ENCODE measurements at regions not wholly inside any gene's neighbourhood (a gene's known extent, or its start where the extent isn't known, plus 50 kb on each side); places are given as distances from the start of the nearest gene placed in this dataset.

GRCh38 chr3:102674284-102674683 lies 239.5 kb downstream of the ZPLD1 start:
- POLR2A ChIA-PET: no interaction called here
- TF ChIP-seq, protein P1, sequence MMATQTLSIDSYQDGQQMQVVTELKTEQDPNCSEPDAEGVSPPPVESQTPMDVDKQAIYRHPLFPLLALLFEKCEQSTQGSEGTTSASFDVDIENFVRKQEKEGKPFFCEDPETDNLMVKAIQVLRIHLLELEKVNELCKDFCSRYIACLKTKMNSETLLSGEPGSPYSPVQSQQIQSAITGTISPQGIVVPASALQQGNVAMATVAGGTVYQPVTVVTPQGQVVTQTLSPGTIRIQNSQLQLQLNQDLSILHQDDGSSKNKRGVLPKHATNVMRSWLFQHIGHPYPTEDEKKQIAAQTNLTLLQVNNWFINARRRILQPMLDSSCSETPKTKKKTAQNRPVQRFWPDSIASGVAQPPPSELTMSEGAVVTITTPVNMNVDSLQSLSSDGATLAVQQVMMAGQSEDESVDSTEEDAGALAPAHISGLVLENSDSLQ (IDR thresholded peaks at IDR 0.05): no peak
- TF ChIP-seq FOXK2 (IDR thresholded peaks at IDR 0.05) (no peak), NFRKB (IDR thresholded peaks at IDR 0.05) (no peak), ELF4 (IDR thresholded peaks at IDR 0.05) (no peak), HDGF (IDR thresholded peaks at IDR 0.05; ENCODE audit: borderline replicate concordance) (no peak), ZNF384 (IDR thresholded peaks at IDR 0.05) (no peak), LEF1 (IDR thresholded peaks at IDR 0.05; ENCODE audit: borderline replicate concordance) (no peak), ARNT (IDR thresholded peaks at IDR 0.05) (no peak), CTBP1 (IDR thresholded peaks at IDR 0.05; ENCODE audit: borderline replicate concordance) (no peak), L3MBTL2 (conservative IDR thresholded peaks at IDR 0.05) (no peak), BHLHE40 (IDR thresholded peaks at IDR 0.05; ENCODE audit: borderline replicate concordance) (no peak), FOXA1 (IDR thresholded peaks at IDR 0.05) (no peak), SP1 (IDR thresholded peaks at IDR 0.05) (no peak), TARDBP (IDR thresholded peaks at IDR 0.05) (no peak), SUZ12 (IDR thresholded peaks at IDR 0.05) (no peak), FOXM1 (IDR thresholded peaks at IDR 0.05; ENCODE audit: borderline replicate concordance) (no peak)
- CTCF ChIA-PET: interaction anchor here (0.7 to 2.1 kb wide), 6 partner anchors 10 to 83 kb away, joined by 3 to 10 read pairs (median 4); no protein-coding TSS in a partner anchor
- no peak for DNase-seq (ENCODE audit: extremely low spot score)

DNA sequence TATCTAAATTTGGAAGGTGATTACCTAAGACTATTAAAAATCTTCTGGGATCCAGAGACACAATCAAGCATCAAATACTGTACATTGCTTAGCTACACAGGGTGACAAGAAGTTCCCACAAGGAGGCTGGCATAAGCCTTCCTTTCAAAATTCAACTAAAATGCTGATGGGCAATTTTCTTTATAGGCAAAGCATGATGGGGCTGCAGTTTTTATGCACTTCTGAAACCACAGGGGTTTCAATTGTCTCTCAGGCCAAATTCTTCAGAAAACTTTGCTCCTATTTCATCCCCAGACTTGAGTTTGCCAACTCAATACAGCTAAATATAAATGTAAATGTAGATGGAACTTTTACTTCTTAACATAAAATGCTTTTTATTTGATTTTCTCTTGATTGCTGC lies 241.6 kb downstream of the ZPLD1 start:
- TF ChIP-seq, protein P1 (IDR thresholded peaks at IDR 0.05): no peak
- TF ChIP-seq FOXM1 (IDR thresholded peaks at IDR 0.05; ENCODE audit: borderline replicate concordance): no peak
- no peak for TF ChIP-seq CTBP1 (IDR thresholded peaks at IDR 0.05; ENCODE audit: borderline replicate concordance)
- TF ChIP-seq LEF1 (IDR thresholded peaks at IDR 0.05; ENCODE audit: borderline replicate concordance): no peak
- no peak for TF ChIP-seq BHLHE40 (IDR thresholded peaks at IDR 0.05; ENCODE audit: borderline replicate concordance)
- TF ChIP-seq NFRKB (IDR thresholded peaks at IDR 0.05): no peak
- no peak for TF ChIP-seq ZNF384 (IDR thresholded peaks at IDR 0.05)
- no peak for TF ChIP-seq L3MBTL2 (conservative IDR thresholded peaks at IDR 0.05)
- TF ChIP-seq HDGF (IDR thresholded peaks at IDR 0.05; ENCODE audit: borderline replicate concordance): no peak
- TF ChIP-seq SP1 (IDR thresholded peaks at IDR 0.05): no peak
- no peak for TF ChIP-seq ARNT (IDR thresholded peaks at IDR 0.05)
- no peak for TF ChIP-seq FOXK2 (IDR thresholded peaks at IDR 0.05)
- TF ChIP-seq TARDBP (IDR thresholded peaks at IDR 0.05): no peak
- TF ChIP-seq SUZ12 (IDR thresholded peaks at IDR 0.05): no peak
- no peak for DNase-seq (ENCODE audit: extremely low spot score)
- POLR2A ChIA-PET: no interaction called here
- CTCF ChIA-PET: interaction anchor here (0.5 kb wide), 1 partner anchor 71 kb away, joined by 3 read pairs; no protein-coding TSS in a partner anchor

DNA sequence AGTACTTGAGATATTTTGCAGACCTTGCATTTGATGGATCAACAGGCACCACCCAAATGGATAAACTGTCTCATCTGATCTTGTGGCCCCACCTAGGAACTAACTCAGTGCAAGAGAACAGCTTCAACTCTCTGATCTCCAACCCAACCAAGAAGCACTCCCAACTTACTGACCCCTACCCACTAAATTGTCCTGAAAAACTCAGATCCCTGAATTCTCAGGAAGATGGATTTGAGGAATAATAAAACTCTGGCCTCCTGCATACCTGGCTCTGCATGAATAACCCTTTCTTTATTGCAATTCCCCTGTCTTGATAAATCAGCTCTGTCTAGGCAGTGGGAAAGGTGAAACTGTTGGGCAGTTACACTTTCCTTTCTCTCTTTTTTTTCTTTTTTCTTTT lies 247.9 kb downstream of the ZPLD1 start:
- TF ChIP-seq SUZ12 (IDR thresholded peaks at IDR 0.05) (no peak), L3MBTL2 (conservative IDR thresholded peaks at IDR 0.05) (no peak), NFRKB (IDR thresholded peaks at IDR 0.05) (no peak), TARDBP (IDR thresholded peaks at IDR 0.05) (no peak), ZNF384 (IDR thresholded peaks at IDR 0.05) (no peak), LEF1 (IDR thresholded peaks at IDR 0.05; ENCODE audit: borderline replicate concordance) (no peak), FOXK2 (IDR thresholded peaks at IDR 0.05) (no peak), CTBP1 (IDR thresholded peaks at IDR 0.05; ENCODE audit: borderline replicate concordance) (no peak), BHLHE40 (IDR thresholded peaks at IDR 0.05; ENCODE audit: borderline replicate concordance) (no peak)
- DNase-seq (ENCODE audit: extremely low spot score): no peak
- ChIA-PET CTCF (no interaction called here), POLR2A (no interaction called here)

GRCh38 chr3:102686792-102687191 lies 252.0 kb downstream of the ZPLD1 start:
- POLR2A ChIA-PET: no interaction called here
- TF ChIP-seq FOXK2 (IDR thresholded peaks at IDR 0.05) (no peak), L3MBTL2 (conservative IDR thresholded peaks at IDR 0.05) (no peak), ZNF384 (IDR thresholded peaks at IDR 0.05) (no peak), BHLHE40 (IDR thresholded peaks at IDR 0.05; ENCODE audit: borderline replicate concordance) (no peak)
- CTCF ChIA-PET: interaction anchor here (0.7 kb wide), 2 partner anchors 38 to 380 kb away, joined by 3 read pairs; no protein-coding TSS in a partner anchor

DNA sequence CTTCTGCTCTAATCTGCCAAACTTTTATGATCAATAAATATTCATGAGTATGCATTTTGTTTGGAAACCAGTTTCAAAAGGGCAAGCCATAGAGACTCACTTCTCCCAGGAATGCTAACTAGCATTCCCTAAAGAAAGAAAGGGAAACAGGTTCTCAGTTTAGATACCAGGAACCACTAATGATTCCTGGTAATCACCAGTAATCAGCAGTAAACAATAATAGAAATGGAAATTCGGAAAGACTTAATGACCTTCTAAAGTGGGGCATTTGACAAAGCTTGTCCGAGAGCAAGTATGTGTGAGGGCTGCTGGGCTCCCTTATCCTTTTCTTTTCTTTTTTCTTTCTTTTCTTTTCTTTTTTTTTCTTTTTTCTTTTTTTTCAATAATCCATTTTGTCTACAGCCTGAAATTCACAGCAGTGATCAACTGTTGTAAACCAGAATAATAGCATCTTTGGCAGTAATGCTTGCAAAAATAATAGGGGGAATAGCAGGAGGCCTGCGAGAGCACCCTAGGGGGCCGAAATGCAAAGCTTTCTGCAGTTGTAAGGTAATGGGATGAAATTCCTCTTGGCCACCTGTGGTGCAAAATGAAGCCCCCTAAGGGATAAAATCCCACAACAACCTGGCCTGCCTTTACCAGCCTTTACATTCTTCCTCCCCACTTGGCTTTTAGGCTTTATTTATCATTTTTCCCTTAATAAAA lies 253.2 kb downstream of the ZPLD1 start:
- ChIA-PET CTCF (interaction anchor here (0.7 kb wide), 1 partner anchor 9 kb away, joined by 5 read pairs; no protein-coding TSS in a partner anchor), POLR2A (no interaction called here)
- no peak for DNase-seq (ENCODE audit: extremely low spot score)
- TF ChIP-seq BHLHE40 (IDR thresholded peaks at IDR 0.05; ENCODE audit: borderline replicate concordance) (no peak), FOXK2 (IDR thresholded peaks at IDR 0.05) (no peak), ZNF384 (IDR thresholded peaks at IDR 0.05) (peak; percentile 55; the same call in 1 of the 2 replicates), ELF4 (IDR thresholded peaks at IDR 0.05) (no peak)

More at GRCh38 chr3:102686792-102687191, 252.0 kb downstream of the ZPLD1 start:
- DNase-seq (ENCODE audit: extremely low spot score): no peak

GRCh38 chr3:102688556-102688930 lies 253.7 kb downstream of the ZPLD1 start:
- POLR2A ChIA-PET: no interaction called here
- TF ChIP-seq, protein P1 (IDR thresholded peaks at IDR 0.05): no peak
- TF ChIP-seq BHLHE40 (IDR thresholded peaks at IDR 0.05; ENCODE audit: borderline replicate concordance) (no peak), FOXA1 (IDR thresholded peaks at IDR 0.05) (no peak), L3MBTL2 (conservative IDR thresholded peaks at IDR 0.05) (no peak), NFRKB (IDR thresholded peaks at IDR 0.05) (no peak), SP1 (IDR thresholded peaks at IDR 0.05) (no peak), CTBP1 (IDR thresholded peaks at IDR 0.05; ENCODE audit: borderline replicate concordance) (no peak), ELF4 (IDR thresholded peaks at IDR 0.05) (no peak), FOXK2 (IDR thresholded peaks at IDR 0.05) (no peak), ARNT (IDR thresholded peaks at IDR 0.05) (no peak), TARDBP (IDR thresholded peaks at IDR 0.05) (no peak), HDGF (IDR thresholded peaks at IDR 0.05; ENCODE audit: borderline replicate concordance) (no peak), LEF1 (IDR thresholded peaks at IDR 0.05; ENCODE audit: borderline replicate concordance) (no peak), ZNF384 (IDR thresholded peaks at IDR 0.05) (no peak), SUZ12 (IDR thresholded peaks at IDR 0.05) (no peak), FOXM1 (IDR thresholded peaks at IDR 0.05; ENCODE audit: borderline replicate concordance) (no peak)
- DNase-seq (ENCODE audit: extremely low spot score): no peak
- CTCF ChIA-PET: no interaction called here

Data from HEK293T (cell line).